Superior temporal gyrus (tissue), 1 donor: ENCODE measurements at regions not wholly inside any gene's neighbourhood (a gene's known extent, or its start where the extent isn't known, plus 50 kb on each side); places are given as distances from the start of the nearest gene placed in this dataset.

Source experiments
- DNase-seq: peaks from one replicate; pipeline ENCODE4 v3.0.0-alpha.2; 2016; ENCODE audit errors: extremely low spot score

DNA sequence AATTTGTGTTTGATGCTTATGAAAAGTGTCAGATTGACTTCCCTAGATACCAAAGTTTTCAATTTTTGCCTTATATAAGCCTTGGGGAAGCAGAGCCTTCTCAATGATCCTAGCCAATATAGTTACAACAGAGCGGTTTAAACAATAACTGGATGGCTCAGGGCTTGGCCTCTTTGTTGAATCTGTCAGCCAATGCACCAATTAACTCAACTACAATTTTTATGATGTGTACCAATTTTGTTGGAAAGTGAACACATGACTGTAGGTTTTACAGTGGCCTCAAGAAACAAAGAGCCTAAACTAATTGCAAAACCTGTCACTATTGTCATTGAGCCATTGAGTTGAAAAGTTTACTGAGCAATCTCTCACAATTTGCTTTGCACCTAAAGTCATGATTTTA lies 71.6 kb upstream of the RGS18 start:
- no peak for DNase-seq

DNA sequence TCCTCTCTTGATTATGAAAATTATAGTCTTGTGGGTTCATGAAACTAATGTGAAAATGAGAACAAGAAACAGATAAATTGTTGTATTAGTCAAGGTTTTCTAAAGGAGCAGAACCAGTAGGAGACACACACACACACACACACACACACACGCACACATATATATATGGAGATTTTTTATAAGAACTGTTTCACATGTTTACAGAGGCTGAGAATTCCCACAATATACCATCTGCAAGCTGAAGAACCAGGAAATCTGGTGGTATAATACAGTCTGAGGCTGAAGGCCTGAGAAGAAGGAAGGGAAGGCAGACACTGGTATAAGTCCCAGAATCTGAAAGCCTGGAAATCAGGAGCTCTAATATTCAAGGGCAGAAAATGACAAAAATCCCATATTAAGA lies 70.9 kb upstream of the RGS18 start:
- no peak for DNase-seq

DNA sequence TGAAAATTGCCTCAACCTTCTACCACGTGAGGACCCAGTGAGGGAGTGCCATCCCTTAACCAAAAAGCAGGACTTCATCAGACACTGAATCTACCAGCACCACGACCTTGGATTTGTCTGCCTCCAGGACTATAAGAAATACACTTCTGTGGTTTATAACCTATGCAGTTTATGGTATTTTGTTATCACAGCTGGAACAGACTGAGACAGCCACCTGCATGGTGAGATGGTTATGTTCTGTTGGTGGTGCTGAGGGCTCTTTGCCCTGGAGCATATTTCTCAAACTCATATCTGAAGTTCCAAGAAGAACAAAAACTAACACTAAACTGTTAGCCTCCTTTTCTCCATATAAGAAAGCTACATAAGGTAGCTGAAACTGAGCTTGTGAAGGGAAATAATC lies 69.8 kb upstream of the RGS18 start:
- no peak for DNase-seq

DNA sequence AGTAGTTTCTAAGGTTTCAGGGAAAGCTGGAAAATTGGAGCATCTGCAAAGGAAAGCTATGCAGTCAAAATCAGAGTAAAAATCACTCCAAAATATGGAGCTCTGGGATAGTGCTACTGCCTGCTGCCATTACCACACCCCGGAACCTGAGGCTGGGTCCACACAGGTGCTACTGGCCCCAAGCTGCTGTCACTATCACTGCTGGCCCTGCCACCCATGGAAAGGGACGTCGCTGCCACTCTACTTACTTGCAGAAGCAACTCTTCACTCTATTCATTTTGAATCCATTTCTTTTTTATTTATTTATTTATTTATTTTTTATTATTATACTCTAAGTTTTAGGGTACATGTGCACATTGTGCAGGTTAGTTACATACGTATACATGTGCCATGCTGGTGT lies 60.3 kb upstream of the RGS18 start:
- no peak for DNase-seq

DNA sequence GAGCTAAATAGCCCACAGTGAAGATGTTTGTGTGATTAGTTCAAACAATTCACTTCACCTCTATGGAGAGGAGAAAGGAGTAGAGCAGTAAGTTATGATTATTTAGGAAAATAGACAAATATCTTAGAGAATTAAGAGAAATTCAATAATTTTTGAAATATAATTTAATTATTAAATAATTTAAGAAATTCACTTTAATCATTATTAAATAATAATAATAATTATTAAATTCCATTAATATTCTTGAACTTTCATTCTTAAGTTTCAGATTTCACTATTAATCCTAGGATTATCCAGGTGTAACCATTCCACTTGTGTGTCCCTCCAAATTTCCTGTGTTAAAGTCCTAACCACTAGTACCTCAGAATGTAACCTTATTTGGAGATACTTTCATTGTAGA lies 58.9 kb upstream of the RGS18 start:
- DNase-seq: no peak

DNA sequence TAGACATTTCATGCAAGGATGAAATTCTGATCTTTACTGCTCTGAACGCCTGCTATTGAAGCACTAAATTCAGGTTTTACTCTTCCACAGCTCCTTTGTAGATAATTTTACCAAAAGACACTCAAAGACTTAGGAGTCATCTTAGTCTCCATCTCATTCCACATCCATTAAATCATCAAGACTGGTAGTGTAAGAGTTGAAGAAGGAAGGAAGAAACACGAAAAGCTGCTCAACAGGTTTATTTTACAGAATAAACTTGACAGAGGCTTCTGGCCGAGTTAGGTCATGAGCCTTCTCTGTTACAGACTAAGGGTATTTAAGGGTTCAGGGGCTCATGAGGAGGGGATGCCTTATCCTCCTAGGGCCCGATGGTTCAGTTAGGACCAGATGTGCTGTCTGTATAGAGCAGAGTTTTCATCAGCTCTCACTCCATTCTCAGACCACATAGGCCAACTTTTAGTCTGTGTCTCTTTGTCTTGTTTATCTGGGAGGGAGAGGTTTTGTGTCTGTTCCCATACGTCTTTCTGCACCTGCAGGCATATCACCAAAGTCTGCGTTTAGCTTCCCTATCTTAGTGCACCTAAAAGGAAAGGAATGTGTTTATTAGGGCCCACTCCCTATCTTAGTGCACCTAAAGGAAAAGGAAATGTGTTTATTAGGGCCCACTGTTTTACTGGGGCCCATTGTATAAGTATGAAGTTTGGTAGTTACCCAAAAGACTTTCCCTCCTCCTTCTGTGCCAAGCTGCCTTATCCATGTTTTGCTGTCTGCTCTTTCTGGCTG lies 57.4 kb upstream of the RGS18 start:
- no peak for DNase-seq

DNA sequence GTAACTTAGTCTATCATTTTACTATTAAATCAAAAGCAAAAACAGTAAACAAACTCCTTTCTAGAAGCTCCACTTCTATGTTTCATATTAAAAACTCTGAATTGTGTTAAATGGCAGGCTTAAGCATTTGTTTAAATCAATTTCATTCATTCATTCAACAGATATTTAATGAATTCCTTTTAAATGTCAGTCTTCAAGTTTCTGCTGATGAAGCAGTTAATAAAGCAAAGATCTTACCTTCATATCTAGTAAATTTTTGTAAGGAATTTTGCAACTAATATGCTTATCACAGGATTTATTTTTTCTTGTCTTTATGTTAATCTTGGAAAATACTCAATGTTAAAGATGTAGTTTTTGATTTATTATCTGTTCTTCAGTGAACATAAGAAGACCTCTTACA lies 54.1 kb upstream of the RGS18 start:
- no peak for DNase-seq

DNA sequence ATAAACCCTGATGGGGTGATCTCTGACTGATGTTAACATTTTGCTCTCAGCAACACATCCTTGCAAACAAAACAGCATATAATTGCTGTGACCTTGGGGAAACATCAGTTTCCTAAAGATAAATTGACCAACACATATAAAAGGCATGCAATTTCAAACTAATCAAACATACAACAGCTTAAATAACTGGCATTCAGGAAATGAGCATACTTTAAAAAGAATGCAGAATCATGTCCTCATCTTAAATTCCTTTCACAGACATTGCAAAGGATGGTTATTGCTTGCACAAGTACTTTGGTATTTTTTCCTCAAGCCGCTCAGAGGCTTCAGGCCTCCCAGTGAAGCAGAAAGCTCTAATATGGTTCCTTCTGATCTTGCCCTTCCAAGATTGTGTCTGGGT lies 53.4 kb upstream of the RGS18 start:
- no peak for DNase-seq

DNA sequence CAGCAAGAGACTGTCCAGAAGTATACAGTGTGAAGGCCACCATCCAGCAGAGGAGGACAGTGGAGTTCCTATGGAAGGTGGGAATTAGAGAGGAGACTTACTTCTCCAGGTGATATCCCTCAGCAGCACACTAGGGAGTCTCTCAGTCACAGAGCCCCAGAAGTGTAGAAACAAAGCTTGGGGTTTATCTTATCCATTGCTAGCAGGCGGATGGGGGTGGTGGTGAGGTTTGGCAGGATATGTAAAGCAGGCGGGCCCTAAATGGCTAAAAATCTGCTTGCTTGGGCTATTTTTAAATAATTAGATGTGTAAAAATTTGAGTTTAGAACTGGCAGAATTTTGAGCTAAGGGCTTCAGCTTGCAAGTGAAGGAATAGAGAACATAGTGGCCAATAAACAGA lies 50.1 kb upstream of the RGS18 start:
- DNase-seq: no peak
